ENCODE measurements at regions not wholly inside any gene's neighbourhood (a gene's known extent, or its start where the extent isn't known, plus 50 kb on each side); places are given as distances from the start of the nearest gene placed in this dataset.
"Not testable (repeated sequence)": the region's sequence is repeated elsewhere in the genome, so short reads cannot be mapped to it uniquely, and the experiment has no call there.

DNA sequence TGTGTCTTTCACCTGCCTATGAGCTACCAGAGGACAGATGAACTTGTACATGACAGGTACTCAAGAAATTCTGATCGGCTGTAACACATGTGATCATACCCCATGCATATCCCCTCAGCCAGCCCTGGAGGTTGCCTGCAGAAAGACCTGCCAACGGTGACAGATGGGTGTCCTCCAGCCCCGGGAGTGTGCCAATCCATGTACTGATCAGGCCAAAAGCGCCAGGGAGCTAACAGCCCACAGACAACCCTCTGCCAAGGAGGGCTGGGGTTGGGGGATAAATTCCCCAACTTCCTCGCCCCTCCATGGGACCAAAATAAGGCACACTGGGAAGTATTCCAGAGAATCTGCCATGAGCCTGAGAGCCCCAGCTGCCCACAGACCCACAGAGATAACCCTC is 189.4 kb downstream of the CCT6B start:
- no peak for DNase-seq

DNA sequence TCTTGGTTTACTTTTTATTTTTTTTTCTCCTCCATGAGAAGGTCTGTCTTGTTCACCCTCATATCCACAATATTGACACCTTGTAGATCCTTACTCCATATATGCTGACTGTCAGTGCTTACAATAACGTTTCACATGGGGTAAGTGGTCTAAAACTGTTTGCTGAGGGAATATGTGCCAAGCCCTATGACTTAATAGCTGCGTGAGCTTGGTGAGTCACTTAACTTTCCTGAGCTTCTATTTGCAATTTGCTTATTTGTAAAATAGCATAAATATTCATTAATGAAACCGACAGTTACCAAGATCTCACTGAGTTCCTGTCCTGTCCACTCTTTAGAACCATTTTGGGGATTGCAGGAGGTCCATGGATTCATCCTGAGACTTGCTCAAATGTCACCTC is 190.7 kb downstream of the CCT6B start:
- DNase-seq = no peak

DNA sequence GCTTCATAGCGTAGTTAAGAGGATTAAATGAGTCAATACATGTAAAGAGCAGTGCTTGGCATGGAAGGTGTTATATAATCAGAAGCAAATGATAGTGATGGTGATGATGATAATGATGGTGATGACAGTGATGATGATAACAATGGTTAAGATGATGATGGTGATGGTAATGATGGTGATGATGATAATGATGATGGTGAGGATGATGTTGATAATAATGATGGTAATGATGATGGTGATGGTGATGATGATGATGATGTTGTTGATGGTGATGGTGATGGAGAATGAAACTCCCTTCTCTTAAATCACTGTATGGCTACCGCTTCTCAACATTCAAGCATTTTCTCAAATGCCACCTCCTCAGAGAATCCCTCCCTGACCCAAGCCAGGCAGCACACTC is 190.5 kb downstream of the TMEM132E start:
- DNase-seq = no peak

DNA sequence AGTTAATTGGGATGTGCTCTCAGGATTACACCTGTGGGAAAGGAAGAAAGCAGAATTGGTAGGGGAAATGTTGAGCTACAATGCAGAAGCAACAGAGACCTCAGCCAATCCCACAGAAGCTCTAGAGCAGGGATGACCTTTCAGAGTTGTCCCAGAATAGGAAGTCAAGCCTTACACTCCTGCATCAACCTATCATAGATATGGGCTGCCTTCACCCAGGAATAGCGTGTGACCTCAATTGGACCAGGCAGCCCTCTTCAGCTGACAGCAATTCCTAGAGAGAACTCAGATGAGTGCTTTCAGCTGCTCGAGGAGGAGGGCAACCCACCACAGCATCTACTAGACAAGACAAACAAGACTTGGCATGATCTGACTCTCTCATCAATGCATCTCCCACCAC is 189.7 kb downstream of the TMEM132E start:
- DNase-seq = no peak

DNA sequence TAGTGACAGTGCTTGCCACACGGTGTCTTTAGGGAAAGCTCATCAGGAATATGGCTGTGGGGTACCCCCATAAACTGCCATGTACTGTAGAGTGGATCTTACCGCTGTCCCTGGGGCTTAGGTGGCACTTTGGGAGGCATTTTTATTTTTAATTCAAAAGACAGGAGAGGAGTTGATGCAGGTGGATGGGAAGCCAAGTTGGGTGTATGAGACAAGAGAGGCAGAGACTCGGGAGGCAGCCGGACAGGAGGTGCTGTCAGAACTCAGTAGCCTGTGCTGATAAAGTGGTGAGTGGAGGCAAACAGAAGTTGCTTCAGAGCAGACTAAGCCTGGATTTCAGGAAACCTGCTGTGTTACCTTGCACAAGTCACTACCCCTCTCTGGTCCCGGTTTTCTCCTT is 185.9 kb downstream of the TMEM132E start:
- no peak for DNase-seq

- no peak for DNase-seq
Observed at GRCh38 chr17:34764716-34765115, 185.3 kb downstream of the TMEM132E start.

GRCh38 chr17:34763728-34764665 is 184.6 kb downstream of the TMEM132E start:
- no peak for DNase-seq

- DNase-seq = no peak
Observed at GRCh38 chr17:34762078-34762477, 182.7 kb downstream of the TMEM132E start.

DNA sequence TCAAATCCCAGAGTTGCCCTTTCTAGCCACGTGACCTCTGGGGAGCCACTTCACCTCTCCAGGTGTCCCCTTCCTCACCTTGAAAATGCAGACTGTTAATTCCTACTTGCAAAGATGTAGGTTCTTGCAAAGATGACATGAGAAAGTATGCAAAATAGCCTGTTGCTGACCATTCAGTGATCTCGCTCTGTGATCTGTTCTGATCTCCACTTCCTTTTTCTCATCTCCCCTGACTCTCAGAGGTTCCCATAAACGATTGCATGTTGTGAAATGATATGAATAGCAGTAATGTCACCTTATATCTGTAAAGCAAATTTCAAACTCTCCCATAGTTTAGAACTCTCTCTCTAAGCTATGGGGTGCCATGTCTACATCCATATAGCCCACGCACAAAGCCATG is 182.3 kb downstream of the TMEM132E start:
- no peak for DNase-seq

DNA sequence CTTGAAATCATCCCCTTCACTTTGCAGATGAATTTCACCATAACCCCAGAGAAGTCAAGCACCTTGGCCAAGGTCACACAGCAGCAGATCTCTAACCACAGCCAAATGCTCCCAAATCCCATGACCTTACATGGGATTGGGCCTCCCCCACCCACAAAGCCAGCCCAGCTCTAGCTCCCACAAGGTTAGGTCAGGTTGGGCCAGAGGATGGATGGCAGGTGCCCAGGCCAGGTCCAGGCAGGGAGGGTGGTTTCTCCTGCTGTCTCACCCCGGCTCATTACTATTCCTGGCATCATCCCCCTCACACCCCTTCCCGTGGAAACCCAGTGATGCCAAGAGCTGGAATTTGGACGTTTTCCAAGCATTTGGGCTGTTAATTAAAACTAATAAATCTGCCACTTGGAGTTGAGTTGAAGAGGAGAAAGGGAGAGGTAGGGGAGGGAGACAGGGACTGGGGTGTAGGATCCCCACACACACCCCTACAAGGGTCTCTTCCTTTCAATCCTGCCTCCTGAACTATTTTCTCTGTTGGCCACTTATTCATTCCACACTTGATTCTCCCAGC is 181.6 kb downstream of the TMEM132E start:
- no peak for DNase-seq

GRCh38 chr17:34758718-34759117 is 179.3 kb downstream of the TMEM132E start:
- no peak for DNase-seq

DNA sequence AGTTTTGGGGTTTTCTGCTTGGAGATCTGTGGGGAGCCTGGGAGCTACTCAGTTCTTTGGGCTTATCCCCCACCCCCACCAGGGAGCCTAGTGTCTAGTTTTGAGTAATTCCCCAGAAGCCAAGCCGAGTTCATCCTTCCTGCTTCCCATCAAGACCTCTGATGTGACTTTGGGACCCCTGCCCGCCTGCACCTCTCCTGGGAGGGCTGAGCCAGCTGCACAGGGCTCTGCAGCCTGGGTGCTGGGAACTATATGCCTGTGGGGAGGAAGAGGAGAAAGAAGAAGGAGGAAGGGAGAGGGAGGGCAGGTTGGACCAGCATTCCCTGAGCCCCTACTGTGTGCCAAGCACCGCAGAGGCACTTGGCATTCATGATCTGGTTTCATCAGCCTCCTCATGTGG is 178.9 kb downstream of the TMEM132E start:
- no peak for DNase-seq

GRCh38 chr17:34757611-34758010 is 178.2 kb downstream of the TMEM132E start:
- no peak for DNase-seq

- DNase-seq = no peak
Observed at GRCh38 chr17:34757106-34757505, 177.7 kb downstream of the TMEM132E start.

DNA sequence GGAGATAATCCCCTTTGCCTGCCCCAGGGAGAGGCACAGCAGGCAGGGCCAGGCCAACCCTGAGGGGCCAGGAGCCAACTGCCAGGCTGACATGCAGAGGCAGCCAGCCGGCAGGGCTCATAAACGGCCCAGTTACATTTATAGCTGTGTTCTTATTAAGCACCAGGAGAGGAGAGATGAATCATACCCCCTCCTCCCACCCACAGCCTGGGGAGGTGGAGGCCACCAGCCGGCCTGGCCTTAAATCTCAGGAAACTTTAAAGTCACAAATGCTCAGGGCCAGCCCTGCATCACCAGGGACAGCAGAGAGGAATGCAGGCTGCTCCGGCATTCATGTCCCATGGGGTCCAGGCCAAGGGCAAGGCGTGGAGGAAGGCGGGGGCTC is 177.2 kb downstream of the TMEM132E start:
- peak; percentile 4 for DNase-seq

DNA sequence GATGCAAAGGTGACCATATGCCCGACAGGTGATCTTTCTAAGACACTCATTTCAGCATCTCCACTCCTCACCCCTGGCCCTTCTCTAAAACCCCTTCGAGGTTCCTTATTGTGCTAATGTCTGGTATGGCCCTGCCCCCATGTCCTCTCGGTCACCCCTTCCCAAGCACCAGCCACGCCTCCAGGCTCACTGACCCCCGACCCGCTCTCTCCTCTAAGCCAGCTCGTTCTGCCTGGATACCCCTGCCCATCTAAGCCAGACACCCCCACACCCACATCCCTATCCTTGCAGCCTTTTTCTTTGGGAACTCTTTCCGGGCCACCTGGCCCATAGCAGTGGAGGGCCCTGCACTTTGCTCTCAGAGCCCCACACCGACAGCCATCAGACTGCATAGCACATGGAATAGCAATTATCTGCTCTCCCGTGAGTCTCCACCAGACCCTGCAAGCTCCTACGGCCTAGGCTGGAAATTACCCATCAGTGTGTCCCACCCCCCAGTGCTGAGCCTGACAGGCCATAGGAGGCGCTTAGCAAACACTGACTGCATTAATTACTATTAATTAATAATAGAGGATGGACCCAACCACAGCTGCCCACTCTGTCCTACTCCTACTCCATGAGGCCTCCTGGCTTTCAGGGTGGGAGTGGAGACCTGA is 176.7 kb downstream of the TMEM132E start:
- DNase-seq = no peak

GRCh38 chr17:34755371-34755770 is 176.0 kb downstream of the TMEM132E start:
- DNase-seq = no peak

- DNase-seq = no peak
Observed at GRCh38 chr17:34750004-34750403, 170.6 kb downstream of the TMEM132E start.

- DNase-seq = no peak
Observed at GRCh38 chr17:34741967-34742366, 162.6 kb downstream of the TMEM132E start.

- no peak for DNase-seq
Observed at GRCh38 chr17:34740565-34741520, 161.5 kb downstream of the TMEM132E start.

GRCh38 chr17:34739386-34739785 is 160.0 kb downstream of the TMEM132E start:
- DNase-seq = no peak

GRCh38 chr17:34737673-34738072 is 158.3 kb downstream of the TMEM132E start:
- not testable (repeated sequence) for DNase-seq

DNA sequence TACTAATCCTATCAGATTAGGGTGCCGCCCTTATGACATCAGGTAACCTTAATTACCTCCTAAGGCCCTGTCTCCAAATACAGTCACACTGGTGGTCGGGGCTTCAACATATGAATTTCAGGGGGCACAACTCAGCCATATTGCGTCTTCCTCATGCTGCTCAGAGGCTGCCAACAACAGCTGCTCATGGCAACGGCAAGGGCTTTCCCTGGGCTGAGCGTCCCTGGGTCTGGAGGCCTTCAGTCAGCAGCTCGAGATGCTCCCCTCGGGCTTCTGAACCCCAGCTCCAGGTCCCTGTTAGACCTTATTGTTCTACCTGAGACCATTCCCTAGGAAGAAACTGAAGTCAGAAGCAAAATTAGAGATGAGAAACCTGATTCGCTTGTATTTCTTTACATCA is 157.2 kb downstream of the TMEM132E start:
- no peak for DNase-seq

Measured in fibroblast of skin of right biceps (primary cell).